AG09309 (cell line): ENCODE measurements at regions not wholly inside any gene's neighbourhood (a gene's known extent, or its start where the extent isn't known, plus 50 kb on each side); places are given as distances from the start of the nearest gene placed in this dataset.

Experiments used
- DNase-seq: peaks from one replicate; pipeline ENCODE4 v3.0.0-alpha.2; 2010; ENCODE audit warnings: low read depth
- H3K4me3 ChIP-seq: 2 replicates; pipeline ENCODE4 v1.5.1; 2011; ENCODE audit warnings: mild to moderate bottlenecking, low read depth, low read length, moderate library complexity; ENCODE audit not compliant: control insufficient read depth
- CTCF ChIP-seq: IDR thresholded peaks from 2 replicates; pipeline ENCODE4 v1.5.1; 2011; ENCODE audit warnings: mild to moderate bottlenecking, low read depth, low read length, inconsistent platforms; ENCODE audit not compliant: insufficient read depth, control insufficient read depth; ENCODE audit errors: missing control alignments

DNA sequence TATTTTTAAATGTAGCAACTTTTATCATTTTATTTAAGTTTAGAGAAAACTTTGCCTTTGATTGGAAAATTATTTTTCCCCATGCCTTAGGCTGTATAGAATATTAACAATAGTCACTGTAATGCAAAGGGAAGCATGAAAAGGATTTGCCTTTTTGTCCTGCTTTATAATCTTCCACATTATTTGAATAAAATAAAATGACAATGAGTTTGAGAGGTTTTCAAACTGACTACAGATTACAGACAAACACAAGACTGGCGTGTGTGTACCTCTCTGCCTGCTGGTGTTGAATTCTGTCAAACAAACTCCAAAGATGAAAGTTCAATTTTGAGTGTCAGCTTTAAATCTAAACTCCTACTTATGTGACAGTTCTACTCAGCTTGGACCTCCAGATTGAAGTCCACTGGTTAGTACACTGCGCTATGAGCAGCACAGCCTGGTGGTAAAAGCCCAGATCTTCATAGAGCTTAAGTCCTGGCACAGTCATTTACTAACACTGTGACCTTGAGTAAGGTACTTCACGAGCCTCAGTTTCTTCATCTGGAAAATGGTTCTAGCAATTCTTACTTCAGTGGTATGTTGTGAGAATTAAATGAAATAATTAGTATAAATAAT, 98.3 kb upstream of the CPNE8 start:
- no peak overlapping the region for H3K4me3 ChIP-seq
- DNase-seq = no peak
- TF ChIP-seq CTCF = no peak

GRCh38 chr12:39000370-39000769, 95.0 kb upstream of the CPNE8 start:
- no peak for DNase-seq
- no peak for TF ChIP-seq CTCF
- H3K4me3 ChIP-seq = no peak overlapping the region

- TF ChIP-seq CTCF = no peak
- DNase-seq = no peak
- no peak overlapping the region for H3K4me3 ChIP-seq
Observed at GRCh38 chr12:38998887-38999482, 93.6 kb upstream of the CPNE8 start.

GRCh38 chr12:38995249-38995648, 89.9 kb upstream of the CPNE8 start:
- no peak for DNase-seq
- no peak overlapping the region for H3K4me3 ChIP-seq
- TF ChIP-seq CTCF = no peak

DNA sequence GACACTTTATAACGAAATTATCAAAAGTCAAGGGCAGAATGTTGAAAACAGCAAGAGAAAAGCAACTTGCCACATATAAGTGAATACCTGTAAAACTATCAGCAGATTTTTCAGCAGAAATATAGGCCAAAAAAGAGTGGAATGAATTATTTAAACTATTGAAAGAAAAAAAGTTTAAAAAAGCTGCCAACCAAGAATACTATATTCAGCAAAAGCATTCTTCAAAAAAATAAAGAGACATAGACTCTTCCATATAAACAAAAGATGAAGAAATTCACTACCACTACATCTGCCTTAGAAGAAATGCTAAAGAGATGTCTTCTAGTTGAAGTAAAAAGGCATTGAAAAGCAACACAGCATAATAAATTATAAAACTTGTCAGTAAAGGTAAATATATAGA, 80.6 kb upstream of the CPNE8 start:
- H3K4me3 ChIP-seq = no peak overlapping the region
- DNase-seq = no peak
- no peak for TF ChIP-seq CTCF

DNA sequence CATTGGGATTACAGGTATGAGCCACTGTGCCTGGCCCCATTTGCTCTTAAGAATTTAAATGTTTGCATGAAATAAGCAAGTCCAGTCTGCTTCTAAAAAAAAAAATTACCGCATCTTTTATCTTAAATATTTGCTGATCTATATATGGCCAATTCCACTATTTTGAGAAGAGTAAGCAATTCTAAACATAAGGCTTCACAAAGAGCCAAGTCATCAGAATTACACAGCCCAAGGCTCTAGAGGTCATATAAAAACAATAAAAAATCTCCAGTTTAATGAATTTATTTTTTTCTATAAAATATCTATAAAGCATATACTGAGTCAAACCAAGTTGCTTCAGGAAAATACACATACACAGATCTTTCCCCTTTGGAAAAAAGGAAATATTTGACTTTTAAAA, 79.0 kb upstream of the CPNE8 start:
- DNase-seq = no peak
- TF ChIP-seq CTCF = no peak
- no peak overlapping the region for H3K4me3 ChIP-seq
